ENCODE measurements at regions not wholly inside any gene's neighbourhood (a gene's known extent, or its start where the extent isn't known, plus 50 kb on each side); places are given as distances from the start of the nearest gene placed in this dataset.

- TF ChIP-seq CTCF (IDR thresholded peaks at IDR 0.05) = no peak
- no peak for TF ChIP-seq POLR2A (IDR thresholded peaks at IDR 0.05)
- no peak for TF ChIP-seq POLR2AphosphoS5 (IDR thresholded peaks at IDR 0.05)
These were observed 54.7 kb upstream of the NPTX2 start for GRCh38 chr7:98562381-98562823.
